Esophagus squamous epithelium (tissue), 4 donors: ENCODE measurements at regions not wholly inside any gene's neighbourhood (a gene's known extent, or its start where the extent isn't known, plus 50 kb on each side); places are given as distances from the start of the nearest gene placed in this dataset.

Experiments
- CTCF ChIP-seq, 6 experiments: fragments of 450-650 bp in 4 of 6; fragments of 200-600 bp in 2 of 6; sonication (generic) in 2 of 6; IDR thresholded peaks; one replicate each; pipeline ENCODE4 v1.5.1; 2016 to 2019; ENCODE audit warnings: antibody characterized with exemption in 6 of 6, mild to moderate bottlenecking in 4 of 6, moderate library complexity in 4 of 6
- POLR2A ChIP-seq, 4 donors: fragments of 450-650 bp; IDR thresholded peaks; one replicate each; pipeline ENCODE4 v1.6.1; 2017; ENCODE audit warnings: antibody characterized with exemption in 4 of 4, mild to moderate bottlenecking in 4 of 4, moderate library complexity in 3 of 4

- TF ChIP-seq CTCF (IDR thresholded peaks at IDR 0.05) (no peak), POLR2A (IDR thresholded peaks at IDR 0.05) (no peak)
Observed at GRCh38 chr15:25233766-25234350, 205.0 kb downstream of the UBE3A start.
